Coronary artery (tissue), 2 donors: ENCODE measurements at regions not wholly inside any gene's neighbourhood (a gene's known extent, or its start where the extent isn't known, plus 50 kb on each side); places are given as distances from the start of the nearest gene placed in this dataset.

Source experiments
- DNase-seq: peaks from one replicate; pipeline ENCODE4 v3.0.0-alpha.2; 2017; ENCODE audit warnings: low spot score
- H3K27ac ChIP-seq, 2 donors: fragments of 200-600 bp; sonication (generic); one replicate each; pipeline ENCODE4 v1.5.1; 2016 to 2019
- H3K4me3 ChIP-seq: fragments of 200-600 bp; sonication (generic); 2 replicates; pipeline ENCODE4 v1.5.1; 2016; ENCODE audit warnings: mild to moderate bottlenecking, moderate library complexity
- TF ChIP-seq, protein P1 (sequence below): fragments of 200-600 bp; sonication (generic); IDR thresholded peaks from one replicate; pipeline ENCODE4 v1.5.1; 2019; ENCODE audit warnings: antibody characterized with exemption

- Histone ChIP-seq H3K4me3 (no peak overlapping the region), H3K27ac (no peak overlapping the region)
- TF ChIP-seq, protein P1, sequence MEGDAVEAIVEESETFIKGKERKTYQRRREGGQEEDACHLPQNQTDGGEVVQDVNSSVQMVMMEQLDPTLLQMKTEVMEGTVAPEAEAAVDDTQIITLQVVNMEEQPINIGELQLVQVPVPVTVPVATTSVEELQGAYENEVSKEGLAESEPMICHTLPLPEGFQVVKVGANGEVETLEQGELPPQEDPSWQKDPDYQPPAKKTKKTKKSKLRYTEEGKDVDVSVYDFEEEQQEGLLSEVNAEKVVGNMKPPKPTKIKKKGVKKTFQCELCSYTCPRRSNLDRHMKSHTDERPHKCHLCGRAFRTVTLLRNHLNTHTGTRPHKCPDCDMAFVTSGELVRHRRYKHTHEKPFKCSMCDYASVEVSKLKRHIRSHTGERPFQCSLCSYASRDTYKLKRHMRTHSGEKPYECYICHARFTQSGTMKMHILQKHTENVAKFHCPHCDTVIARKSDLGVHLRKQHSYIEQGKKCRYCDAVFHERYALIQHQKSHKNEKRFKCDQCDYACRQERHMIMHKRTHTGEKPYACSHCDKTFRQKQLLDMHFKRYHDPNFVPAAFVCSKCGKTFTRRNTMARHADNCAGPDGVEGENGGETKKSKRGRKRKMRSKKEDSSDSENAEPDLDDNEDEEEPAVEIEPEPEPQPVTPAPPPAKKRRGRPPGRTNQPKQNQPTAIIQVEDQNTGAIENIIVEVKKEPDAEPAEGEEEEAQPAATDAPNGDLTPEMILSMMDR = no peak
- DNase-seq = no peak
These were observed 236.0 kb downstream of the FAT4 start for GRCh38 chr4:125550769-125551168.

DNA sequence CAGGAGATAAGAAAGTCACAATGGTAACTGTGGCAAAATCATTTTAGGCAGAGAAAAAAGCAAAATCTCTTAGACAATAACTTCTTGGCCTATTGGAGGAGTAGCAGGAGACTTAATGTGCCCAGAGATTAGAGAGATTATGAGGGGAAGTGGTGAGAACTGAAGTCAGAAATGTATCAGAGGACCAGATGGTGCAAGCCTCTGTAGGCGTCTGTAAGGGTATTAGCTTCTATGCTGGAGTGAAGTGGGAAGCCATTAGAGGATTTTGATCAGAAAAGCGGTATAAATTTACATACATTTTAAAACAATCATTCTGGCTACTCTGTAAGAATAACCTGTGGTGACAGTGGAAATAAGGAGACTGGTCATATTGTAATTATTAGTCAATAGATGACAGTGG is 236.7 kb downstream of the FAT4 start:
- H3K4me3 ChIP-seq = no peak overlapping the region
- no peak for DNase-seq
- no peak overlapping the region for H3K27ac ChIP-seq
- TF ChIP-seq, protein P1 = no peak

DNA sequence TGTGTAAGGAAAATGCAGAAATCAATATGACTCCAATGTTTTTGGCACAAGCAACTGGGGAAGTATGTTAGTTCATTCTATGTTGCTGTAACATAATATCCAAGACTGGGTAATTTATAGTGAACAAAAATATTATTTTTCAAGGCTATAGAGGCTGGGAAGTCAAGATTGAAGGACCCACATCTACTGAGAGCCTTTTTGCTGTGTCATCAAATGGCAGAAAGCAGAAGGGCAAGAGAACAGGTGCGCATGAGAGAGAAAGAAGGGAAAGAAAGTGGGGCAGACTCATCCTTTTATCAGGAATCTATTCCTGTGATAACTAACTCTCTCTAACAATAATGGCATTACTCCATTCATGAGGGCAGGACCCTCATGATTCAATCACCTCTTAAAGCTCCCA is 237.2 kb downstream of the FAT4 start:
- DNase-seq = no peak
- H3K4me3 ChIP-seq = no peak overlapping the region
- H3K27ac ChIP-seq = no peak overlapping the region
- TF ChIP-seq, protein P1 = no peak

DNA sequence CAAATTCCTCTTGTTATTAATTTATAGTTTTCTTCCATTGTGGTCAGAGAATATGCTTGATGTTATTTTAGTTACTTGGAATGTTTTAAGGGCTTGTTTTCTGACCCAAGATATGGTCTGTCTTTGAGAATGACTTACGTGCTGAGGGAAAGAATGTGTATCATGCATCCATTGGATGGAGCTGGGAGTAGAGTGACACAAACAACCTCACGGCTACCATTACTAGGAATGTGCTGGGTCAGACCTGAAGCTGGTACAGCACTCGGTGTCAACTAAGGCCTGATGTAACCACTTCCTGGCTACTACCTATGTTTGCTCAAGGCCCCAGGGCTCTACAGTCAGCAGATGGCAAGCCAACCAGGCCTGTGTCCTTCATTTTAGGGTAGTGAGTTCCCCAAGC is 257.8 kb downstream of the FAT4 start:
- TF ChIP-seq, protein P1 = no peak
- no peak for DNase-seq
- H3K4me3 ChIP-seq = no peak overlapping the region
- H3K27ac ChIP-seq = no peak overlapping the region

DNA sequence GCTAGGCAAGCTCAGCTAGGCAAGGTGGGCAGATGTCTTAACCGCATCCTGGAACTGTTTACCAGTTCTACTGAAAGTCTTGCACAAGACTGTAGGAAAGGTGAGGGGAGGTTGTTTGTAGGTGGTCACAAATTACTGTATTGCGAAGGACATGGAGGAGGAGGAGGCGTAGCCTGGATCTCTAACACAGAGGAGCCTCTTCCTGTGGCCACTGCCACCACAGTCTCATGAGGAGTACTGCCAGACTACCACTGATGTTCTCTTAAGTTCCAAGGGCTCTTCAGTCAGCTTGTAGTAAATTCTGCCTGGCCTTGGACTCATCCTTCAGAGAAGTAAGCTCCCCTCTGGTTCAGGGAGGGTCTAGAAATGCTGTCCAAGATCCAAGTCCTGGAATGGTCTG is 258.6 kb downstream of the FAT4 start:
- Histone ChIP-seq H3K4me3 (no peak overlapping the region), H3K27ac (no peak overlapping the region)
- TF ChIP-seq, protein P1 = no peak
- no peak for DNase-seq

DNA sequence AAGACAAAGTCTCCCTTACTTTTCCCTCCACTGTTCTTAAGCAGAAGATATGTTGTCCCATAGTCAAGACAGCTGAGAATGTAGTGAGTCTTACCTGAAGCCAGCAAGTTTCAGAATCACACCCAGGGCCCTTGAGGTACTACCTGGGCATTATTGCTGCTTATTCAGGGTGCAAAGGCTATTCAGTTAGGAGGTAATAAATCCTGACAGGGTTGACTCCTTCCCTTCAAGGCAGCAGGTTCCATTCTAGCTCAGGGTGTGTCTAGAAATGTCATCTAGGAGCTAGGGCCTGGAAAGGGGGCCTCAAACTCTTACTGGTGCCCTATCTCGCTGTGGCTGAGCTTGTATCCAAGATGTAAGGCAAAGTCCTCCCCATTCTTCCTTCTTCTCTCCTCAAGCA is 259.0 kb downstream of the FAT4 start:
- TF ChIP-seq, protein P1 = no peak
- no peak overlapping the region for H3K4me3 ChIP-seq
- no peak overlapping the region for H3K27ac ChIP-seq
- no peak for DNase-seq

DNA sequence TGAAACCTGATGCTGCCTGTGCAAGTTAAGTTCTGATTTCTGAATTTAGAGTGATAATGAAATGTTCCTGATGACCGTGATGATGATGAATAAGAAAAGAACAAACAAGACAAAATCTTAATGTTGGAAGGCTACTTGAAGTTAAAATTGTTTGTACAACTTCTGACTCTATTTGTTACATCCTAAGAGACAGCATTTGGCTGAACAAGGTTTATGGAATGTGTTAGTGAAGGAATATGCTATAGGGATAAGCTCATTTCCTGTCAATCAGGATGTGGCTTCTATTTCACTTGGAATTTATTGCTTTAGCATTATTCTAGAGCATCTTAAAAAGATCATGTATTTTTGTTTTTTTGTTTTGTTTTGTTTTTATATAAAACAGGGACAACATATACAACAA is 267.5 kb downstream of the FAT4 start:
- Histone ChIP-seq H3K27ac (no peak overlapping the region), H3K4me3 (no peak overlapping the region)
- no peak for DNase-seq
- TF ChIP-seq, protein P1 = no peak
